Esophagus squamous epithelium (tissue), 5 donors: ENCODE measurements at regions not wholly inside any gene's neighbourhood (a gene's known extent, or its start where the extent isn't known, plus 50 kb on each side); places are given as distances from the start of the nearest gene placed in this dataset.

Experiments
- DNase-seq: peaks from one replicate; lab custom pipeline; 2025; lab: John Stamatoyannopoulos, UW
- H3K27ac ChIP-seq, 4 donors: fragments of 200-600 bp; sonication (generic); one replicate each; pipeline ENCODE4 v1.5.1; 2016 to 2019; ENCODE audit warnings: mild to moderate bottlenecking in 1 of 4
- H3K27me3 ChIP-seq, 4 donors: fragments of 200-600 bp; sonication (generic); 1 replicate in 3 of 4; 2 replicates in 1 of 4; pipeline versions ENCODE4 v1.5.1 to v1.6.0; 2017 to 2021; ENCODE audit warnings: antibody characterized with exemption in 1 of 4
- H3K36me3 ChIP-seq, 3 donors: fragments of 200-600 bp; sonication (generic); one replicate each; pipeline ENCODE4 v1.5.1; 2016 to 2019
- H3K4me1 ChIP-seq, 3 donors: fragments of 200-600 bp; sonication (generic); one replicate each; pipeline ENCODE4 v1.5.1; 2017 to 2019
- H3K4me3 ChIP-seq, 4 donors: fragments of 200-600 bp; sonication (generic); 1 replicate in 3 of 4; 2 replicates in 1 of 4; pipeline ENCODE4 v1.5.1; 2016 to 2019; ENCODE audit warnings: mild to moderate bottlenecking in 2 of 4, moderate library complexity in 1 of 4
- H3K9me3 ChIP-seq, 3 donors: fragments of 200-600 bp; sonication (generic); one replicate each; pipeline ENCODE4 v1.5.1; 2016 to 2019
- POLR2A ChIP-seq, 4 donors: fragments of 450-650 bp; IDR thresholded peaks; one replicate each; pipeline ENCODE4 v1.6.1; 2017; ENCODE audit warnings: antibody characterized with exemption in 4 of 4, mild to moderate bottlenecking in 4 of 4, moderate library complexity in 3 of 4
- WGBS, 2 donors: methylation state at CpG; one replicate each; pipeline ENCODE4 v1.1.5; 2018; 5-methylcytosine and 5-hydroxymethylcytosine counted together
- intact Hi-C: fragments of 100-400 bp; cut with DNase I; formaldehyde crosslinking; loops from one replicate; pipeline ENCODE4 v1.15.0; 2022
- TF ChIP-seq, protein P1 (sequence below), 6 experiments: fragments of 450-650 bp in 4 of 6; fragments of 200-600 bp in 2 of 6; sonication (generic) in 2 of 6; IDR thresholded peaks; one replicate each; pipeline ENCODE4 v1.5.1; 2016 to 2019; ENCODE audit warnings: antibody characterized with exemption in 6 of 6, mild to moderate bottlenecking in 4 of 6, moderate library complexity in 4 of 6
- donor health status: DM: yes; HTN: yes; CAD: no.

DNA sequence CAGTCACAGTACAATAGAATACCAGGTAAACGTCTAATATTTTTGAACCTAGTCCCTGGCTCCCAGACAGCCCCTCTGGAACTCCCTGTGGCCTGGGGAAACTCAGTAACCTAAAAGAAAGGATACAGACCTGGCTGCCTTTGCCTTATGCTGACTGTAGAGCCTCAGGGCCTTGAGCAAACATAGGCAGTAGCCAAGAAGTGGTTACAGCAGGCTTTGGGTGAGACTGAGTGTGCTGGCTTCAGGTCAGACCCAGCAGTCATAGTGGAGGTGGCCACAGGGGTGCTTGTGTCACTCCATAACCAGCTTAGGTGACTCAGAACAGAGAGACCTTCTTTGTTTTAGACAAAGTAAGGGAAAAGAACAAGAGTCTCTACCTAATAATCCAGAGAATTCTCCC lies 141.8 kb upstream of the PRDX4 start:
- intact Hi-C loops = no loop called here
- no peak overlapping the region for H3K4me3 ChIP-seq
- no peaks in the 10 kb centered on the region for H3K9me3 ChIP-seq
- no peak for DNase-seq
- H3K27ac ChIP-seq = no peak overlapping the region
- no peak for TF ChIP-seq POLR2A (IDR thresholded peaks at IDR 0.05)
- H3K27me3 ChIP-seq = no peaks in the 10 kb centered on the region
- H3K4me1 ChIP-seq = no peaks in the 10 kb centered on the region
- H3K36me3 ChIP-seq = no peaks in the 10 kb centered on the region
- 0 to 20% methylated on average over 1 of the region's 1 CpG for WGBS, 2 donors

DNA sequence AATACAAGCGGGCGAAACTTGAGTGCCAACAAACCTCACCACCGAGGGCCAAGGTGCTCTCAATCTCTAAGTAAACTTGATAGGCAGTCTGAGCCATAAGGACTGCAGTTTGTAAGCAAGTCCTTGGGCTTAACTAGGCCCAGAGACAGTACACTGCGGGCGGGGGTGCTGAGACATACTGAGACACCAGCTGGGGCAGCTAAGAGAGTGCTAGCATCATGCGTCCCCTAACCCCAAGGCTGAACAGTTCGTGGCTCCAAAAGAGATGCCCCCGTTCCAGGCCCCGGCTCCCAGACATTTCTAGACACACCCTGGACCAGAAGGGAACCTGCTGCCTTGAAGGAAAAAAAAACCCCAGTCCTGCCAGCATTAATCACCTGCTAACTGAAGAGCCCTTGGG lies 126.8 kb upstream of the PRDX4 start:
- intact Hi-C loops = no loop called here
- Histone ChIP-seq H3K27ac (no peak overlapping the region), H3K4me3 (no peak overlapping the region), H3K9me3 (no peaks in the 10 kb centered on the region), H3K4me1 (no peaks in the 10 kb centered on the region), H3K27me3 (no peaks in the 10 kb centered on the region), H3K36me3 (no peaks in the 10 kb centered on the region)
- no peak for DNase-seq
- TF ChIP-seq, protein P1, sequence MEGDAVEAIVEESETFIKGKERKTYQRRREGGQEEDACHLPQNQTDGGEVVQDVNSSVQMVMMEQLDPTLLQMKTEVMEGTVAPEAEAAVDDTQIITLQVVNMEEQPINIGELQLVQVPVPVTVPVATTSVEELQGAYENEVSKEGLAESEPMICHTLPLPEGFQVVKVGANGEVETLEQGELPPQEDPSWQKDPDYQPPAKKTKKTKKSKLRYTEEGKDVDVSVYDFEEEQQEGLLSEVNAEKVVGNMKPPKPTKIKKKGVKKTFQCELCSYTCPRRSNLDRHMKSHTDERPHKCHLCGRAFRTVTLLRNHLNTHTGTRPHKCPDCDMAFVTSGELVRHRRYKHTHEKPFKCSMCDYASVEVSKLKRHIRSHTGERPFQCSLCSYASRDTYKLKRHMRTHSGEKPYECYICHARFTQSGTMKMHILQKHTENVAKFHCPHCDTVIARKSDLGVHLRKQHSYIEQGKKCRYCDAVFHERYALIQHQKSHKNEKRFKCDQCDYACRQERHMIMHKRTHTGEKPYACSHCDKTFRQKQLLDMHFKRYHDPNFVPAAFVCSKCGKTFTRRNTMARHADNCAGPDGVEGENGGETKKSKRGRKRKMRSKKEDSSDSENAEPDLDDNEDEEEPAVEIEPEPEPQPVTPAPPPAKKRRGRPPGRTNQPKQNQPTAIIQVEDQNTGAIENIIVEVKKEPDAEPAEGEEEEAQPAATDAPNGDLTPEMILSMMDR (IDR thresholded peaks at IDR 0.05) = no peak
- TF ChIP-seq POLR2A (IDR thresholded peaks at IDR 0.05) = no peak
- WGBS, 2 donors = 64% methylated on average over 5 of the region's 9 CpGs; no CpG with 5 or more reads in 1 of the 2 donors

DNA sequence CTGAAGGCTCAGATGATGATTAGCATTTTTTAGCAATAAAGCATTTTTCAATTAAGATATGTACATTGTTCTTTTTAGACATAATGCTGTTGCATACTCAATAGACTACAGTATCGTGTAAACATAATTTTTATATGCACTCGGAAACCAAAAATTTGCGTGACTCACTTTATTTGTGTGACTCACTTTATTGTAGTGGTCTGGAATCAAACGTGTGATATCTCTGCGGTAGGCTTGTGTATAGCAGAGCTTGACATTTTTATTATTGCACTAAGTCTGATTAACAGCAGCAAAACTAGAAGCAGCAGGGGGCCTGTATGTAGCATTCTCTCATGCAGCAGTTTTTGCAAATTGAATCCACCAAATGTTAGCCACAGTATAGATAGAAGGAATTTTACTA lies 119.1 kb upstream of the PRDX4 start:
- Histone ChIP-seq H3K4me3 (no peak overlapping the region), H3K9me3 (no peaks in the 10 kb centered on the region), H3K27ac (no peak overlapping the region), H3K36me3 (no peaks in the 10 kb centered on the region), H3K4me1 (no peaks in the 10 kb centered on the region), H3K27me3 (no peaks in the 10 kb centered on the region)
- DNase-seq = no peak
- intact Hi-C loops = no loop called here
- TF ChIP-seq POLR2A (IDR thresholded peaks at IDR 0.05) = no peak
- TF ChIP-seq, protein P1 (IDR thresholded peaks at IDR 0.05) = no peak
- 55 to 82% methylated on average over 5 of the region's 5 CpGs for WGBS, 2 donors

- intact Hi-C loops = no loop called here
- TF ChIP-seq, protein P1 (IDR thresholded peaks at IDR 0.05) = no peak
- TF ChIP-seq POLR2A (IDR thresholded peaks at IDR 0.05) = no peak
- no peaks in the 10 kb centered on the region for H3K9me3 ChIP-seq
These were observed 115.0 kb upstream of the PRDX4 start for GRCh38 chrX:23552303-23552702.

GRCh38 chrX:23554304-23554703 lies 113.0 kb upstream of the PRDX4 start:
- no peak overlapping the region for H3K4me3 ChIP-seq
- TF ChIP-seq, protein P1 (IDR thresholded peaks at IDR 0.05) = peak in 4 of 6 experiments; percentile 29 to 42 (median 32)
- no peak for TF ChIP-seq POLR2A (IDR thresholded peaks at IDR 0.05)
- intact Hi-C loops = no loop called here
- no peak for DNase-seq
- no peaks in the 10 kb centered on the region for H3K9me3 ChIP-seq
- no peaks in the 10 kb centered on the region for H3K4me1 ChIP-seq
- H3K36me3 ChIP-seq = no peaks in the 10 kb centered on the region
- WGBS, 2 donors = 2 to 3% methylated on average over 3 of the region's 3 CpGs
- H3K27me3 ChIP-seq = no peaks in the 10 kb centered on the region
- H3K27ac ChIP-seq = no peak overlapping the region

More at GRCh38 chrX:23552303-23552702, 115.0 kb upstream of the PRDX4 start:
- no peak overlapping the region for H3K27ac ChIP-seq
- no peaks in the 10 kb centered on the region for H3K36me3 ChIP-seq
- DNase-seq = no peak
- H3K27me3 ChIP-seq = no peaks in the 10 kb centered on the region
- no peak overlapping the region for H3K4me3 ChIP-seq
- H3K4me1 ChIP-seq = no peaks in the 10 kb centered on the region

DNA sequence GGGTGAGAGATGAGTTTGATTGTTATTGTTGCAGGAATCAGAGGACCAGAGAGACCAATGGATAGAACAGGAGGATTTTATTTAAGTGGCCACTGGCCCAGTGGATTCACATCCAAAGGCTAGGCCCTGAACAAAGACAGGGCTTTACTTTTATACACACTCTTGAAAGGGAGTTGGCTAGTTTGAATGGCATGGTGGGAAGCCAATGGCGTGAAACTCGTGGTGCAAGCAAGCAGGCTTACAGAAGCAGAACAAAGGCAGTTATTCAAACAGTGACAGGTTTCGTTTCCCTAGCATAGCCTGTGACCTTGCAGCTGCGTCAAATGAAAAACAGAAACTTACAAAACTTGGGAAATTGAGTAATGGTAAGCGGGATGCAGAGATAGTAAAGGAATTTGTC lies 110.2 kb upstream of the PRDX4 start:
- TF ChIP-seq, protein P1 (IDR thresholded peaks at IDR 0.05) = no peak
- no peak for TF ChIP-seq POLR2A (IDR thresholded peaks at IDR 0.05)
- DNase-seq = no peak
- intact Hi-C loops = no loop called here
- H3K9me3 ChIP-seq = no peaks in the 10 kb centered on the region
- no peak overlapping the region for H3K27ac ChIP-seq
- no peak overlapping the region for H3K4me3 ChIP-seq
- no peaks in the 10 kb centered on the region for H3K27me3 ChIP-seq
- H3K4me1 ChIP-seq = no peaks in the 10 kb centered on the region
- H3K36me3 ChIP-seq = no peaks in the 10 kb centered on the region
- 77 to 87% methylated on average over 3 to 5 of the region's 5 CpGs for WGBS, 2 donors
